ENCODE measurements at regions not wholly inside any gene's neighbourhood (a gene's known extent, or its start where the extent isn't known, plus 50 kb on each side); places are given as distances from the start of the nearest gene placed in this dataset.

- TF ChIP-seq, protein P1, sequence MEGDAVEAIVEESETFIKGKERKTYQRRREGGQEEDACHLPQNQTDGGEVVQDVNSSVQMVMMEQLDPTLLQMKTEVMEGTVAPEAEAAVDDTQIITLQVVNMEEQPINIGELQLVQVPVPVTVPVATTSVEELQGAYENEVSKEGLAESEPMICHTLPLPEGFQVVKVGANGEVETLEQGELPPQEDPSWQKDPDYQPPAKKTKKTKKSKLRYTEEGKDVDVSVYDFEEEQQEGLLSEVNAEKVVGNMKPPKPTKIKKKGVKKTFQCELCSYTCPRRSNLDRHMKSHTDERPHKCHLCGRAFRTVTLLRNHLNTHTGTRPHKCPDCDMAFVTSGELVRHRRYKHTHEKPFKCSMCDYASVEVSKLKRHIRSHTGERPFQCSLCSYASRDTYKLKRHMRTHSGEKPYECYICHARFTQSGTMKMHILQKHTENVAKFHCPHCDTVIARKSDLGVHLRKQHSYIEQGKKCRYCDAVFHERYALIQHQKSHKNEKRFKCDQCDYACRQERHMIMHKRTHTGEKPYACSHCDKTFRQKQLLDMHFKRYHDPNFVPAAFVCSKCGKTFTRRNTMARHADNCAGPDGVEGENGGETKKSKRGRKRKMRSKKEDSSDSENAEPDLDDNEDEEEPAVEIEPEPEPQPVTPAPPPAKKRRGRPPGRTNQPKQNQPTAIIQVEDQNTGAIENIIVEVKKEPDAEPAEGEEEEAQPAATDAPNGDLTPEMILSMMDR (IDR thresholded peaks at IDR 0.05) = no peak
- TF ChIP-seq POLR2AphosphoS5 (IDR thresholded peaks at IDR 0.05) = no peak
Measured at GRCh38 chr4:184907216-184907615, 81.4 kb upstream of the ACSL1 start.
